Suppressor macrophage (primary cell): ENCODE measurements at regions not wholly inside any gene's neighbourhood (a gene's known extent, or its start where the extent isn't known, plus 50 kb on each side); places are given as distances from the start of the nearest gene placed in this dataset.

Experiments used
- DNase-seq, 4 experiments: peaks; one replicate each; pipeline ENCODE4 v3.0.0-alpha.2; 2020 to 2022

- DNase-seq, result no peak
Measured at GRCh38 chr6:19039287-19039686, 652.1 kb downstream of the RNF144B start.

GRCh38 chr6:19041906-19042305 lies 654.8 kb downstream of the RNF144B start:
- no peak for DNase-seq

- DNase-seq, result no peak
Measured at GRCh38 chr6:19042420-19042819, 655.3 kb downstream of the RNF144B start.

- DNase-seq, result no peak
Measured at GRCh38 chr6:19050765-19051164, 663.6 kb downstream of the RNF144B start.

GRCh38 chr6:19052219-19052618 lies 665.1 kb downstream of the RNF144B start:
- no peak for DNase-seq

- no peak for DNase-seq
Measured at GRCh38 chr6:19059102-19059501, 672.0 kb downstream of the RNF144B start.

GRCh38 chr6:19067165-19067564 lies 680.0 kb downstream of the RNF144B start:
- no peak for DNase-seq

GRCh38 chr6:19070520-19070919 lies 683.4 kb downstream of the RNF144B start:
- DNase-seq, result no peak

GRCh38 chr6:19083801-19084200 lies 696.7 kb downstream of the RNF144B start:
- no peak for DNase-seq

- DNase-seq, result no peak
Measured at GRCh38 chr6:19086480-19086879, 699.3 kb downstream of the RNF144B start.

- no peak for DNase-seq
Measured at GRCh38 chr6:19087296-19087695, 700.1 kb downstream of the RNF144B start.

- DNase-seq, result no peak
Measured at GRCh38 chr6:19087897-19088296, 700.7 kb downstream of the RNF144B start.

GRCh38 chr6:19100752-19101151 lies 713.6 kb downstream of the RNF144B start:
- no peak for DNase-seq

GRCh38 chr6:19102936-19103335 lies 715.8 kb downstream of the RNF144B start:
- no peak for DNase-seq

GRCh38 chr6:19107468-19107867 lies 720.3 kb downstream of the RNF144B start:
- no peak for DNase-seq

GRCh38 chr6:19121521-19121920 lies 715.6 kb upstream of the ID4 start:
- no peak for DNase-seq

- no peak for DNase-seq
Measured at GRCh38 chr6:19127081-19127480, 710.1 kb upstream of the ID4 start.

GRCh38 chr6:19128701-19129100 lies 708.5 kb upstream of the ID4 start:
- DNase-seq, result no peak

- no peak for DNase-seq
Measured at GRCh38 chr6:19135706-19136105, 701.5 kb upstream of the ID4 start.

GRCh38 chr6:19137505-19137904 lies 699.7 kb upstream of the ID4 start:
- DNase-seq, result no peak

GRCh38 chr6:19142275-19142674 lies 694.9 kb upstream of the ID4 start:
- no peak for DNase-seq

- no peak for DNase-seq
Measured at GRCh38 chr6:19150307-19150706, 686.9 kb upstream of the ID4 start.

GRCh38 chr6:19153270-19153980 lies 683.7 kb upstream of the ID4 start:
- DNase-seq, result no peak

GRCh38 chr6:19153981-19154295 lies 683.2 kb upstream of the ID4 start:
- DNase-seq, result no peak

GRCh38 chr6:19156443-19156842 lies 680.7 kb upstream of the ID4 start:
- DNase-seq, result no peak
